ENCODE measurements at regions not wholly inside any gene's neighbourhood (a gene's known extent, or its start where the extent isn't known, plus 50 kb on each side); places are given as distances from the start of the nearest gene placed in this dataset.

GRCh38 chr2:8082840-8083239, 599.0 kb upstream of the ID2 start:
- Histone ChIP-seq H3K36me3 (no peaks in the 10 kb centered on the region), H3K4me3 (no peak overlapping the region), H3K27me3 (no peaks in the 10 kb centered on the region), H3K27ac (no peak overlapping the region), H3K4me1 (no peaks in the 10 kb centered on the region), H3K9me3 (no peaks in the 10 kb centered on the region)
- 80 to 90% methylated on average over 4 of the region's 4 CpGs for WGBS, 2 donors
- ATAC-seq (no peak), DNase-seq (no peak), FAIRE-seq (no peak)
- intact Hi-C loops (cut with DNase I) = no loop called here
- TF ChIP-seq CTCF (IDR thresholded peaks at IDR 0.05) = no peak

DNA sequence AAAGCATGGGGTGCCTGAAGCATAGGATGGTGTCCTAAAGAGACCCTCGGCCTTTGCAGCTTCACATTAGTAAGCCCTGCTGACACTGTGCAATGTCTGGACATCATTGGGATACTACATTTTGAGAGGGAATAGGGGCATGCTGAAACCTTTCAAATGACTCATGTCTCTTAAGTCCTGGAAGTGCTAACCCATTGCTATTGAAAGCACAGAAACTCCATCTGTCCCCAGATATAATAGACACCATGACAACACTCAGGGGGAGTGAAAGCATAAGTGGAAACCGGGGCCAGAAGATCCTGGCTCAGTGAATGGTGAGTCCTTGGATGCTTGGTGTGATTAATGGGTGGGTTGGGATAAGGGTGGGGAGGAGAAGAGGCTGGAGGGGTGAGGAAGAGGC, 595.5 kb upstream of the ID2 start:
- Histone ChIP-seq H3K27ac (no peak overlapping the region), H3K27me3 (no peaks in the 10 kb centered on the region), H3K4me1 (no peaks in the 10 kb centered on the region), H3K36me3 (no peaks in the 10 kb centered on the region), H3K9me3 (no peaks in the 10 kb centered on the region), H3K4me3 (no peak overlapping the region)
- no peak for TF ChIP-seq CTCF (IDR thresholded peaks at IDR 0.05)
- WGBS, 2 donors = 84% methylated on average over 2 of the region's 2 CpGs
- no peak for DNase-seq
- no peak for FAIRE-seq
- no peak for ATAC-seq
- intact Hi-C loops (cut with DNase I) = no loop called here

DNA sequence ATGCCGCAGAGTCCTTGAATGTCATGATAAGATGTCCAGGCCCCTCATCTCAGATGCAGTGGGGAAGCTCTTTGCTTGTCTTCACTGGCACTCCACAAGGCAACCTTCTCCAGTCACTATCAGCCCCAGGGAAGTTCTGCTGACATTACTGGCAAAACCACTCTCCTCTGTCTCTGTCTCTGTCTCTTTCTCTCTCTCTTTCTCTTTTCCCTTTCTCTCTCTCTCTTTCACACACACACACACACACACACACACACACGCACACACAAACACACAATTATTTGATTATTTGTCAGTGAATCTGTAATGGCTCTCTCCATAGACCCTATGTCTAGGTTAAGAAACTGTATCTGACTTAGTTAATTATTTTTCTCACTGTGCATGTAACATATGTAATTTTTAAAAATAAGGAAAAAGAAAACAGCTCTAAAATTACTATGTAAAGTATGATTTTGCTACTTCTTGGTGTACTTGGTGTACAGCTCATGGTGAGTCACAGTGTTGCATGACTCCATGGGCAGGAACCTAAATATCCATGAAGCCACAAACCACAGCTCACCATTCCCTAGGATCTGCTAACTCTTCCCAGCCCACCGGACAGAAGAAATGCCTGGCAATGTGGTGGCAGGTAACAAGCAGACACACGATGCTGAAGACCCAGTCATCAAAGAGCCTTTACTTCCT, 594.9 kb upstream of the ID2 start:
- no peaks in the 10 kb centered on the region for H3K4me1 ChIP-seq
- H3K27me3 ChIP-seq = no peaks in the 10 kb centered on the region
- H3K36me3 ChIP-seq = no peaks in the 10 kb centered on the region
- TF ChIP-seq CTCF (IDR thresholded peaks at IDR 0.05) = no peak
- no peak for DNase-seq
- H3K9me3 ChIP-seq = no peaks in the 10 kb centered on the region
- ATAC-seq = peak in 2 of 4 donors; percentile 33 to 43
- no peak overlapping the region for H3K4me3 ChIP-seq
- FAIRE-seq = no peak
- H3K27ac ChIP-seq = no peak overlapping the region
- intact Hi-C loops (cut with DNase I) = no loop called here
- WGBS, 2 donors = 73 to 88% methylated on average over 4 of the region's 4 CpGs

GRCh38 chr2:8087480-8087840, 594.4 kb upstream of the ID2 start:
- Histone ChIP-seq H3K27ac (no peak overlapping the region), H3K4me3 (no peak overlapping the region), H3K4me1 (no peaks in the 10 kb centered on the region), H3K9me3 (no peaks in the 10 kb centered on the region), H3K27me3 (no peaks in the 10 kb centered on the region), H3K36me3 (no peaks in the 10 kb centered on the region)
- WGBS, 2 donors = 82 to 94% methylated on average over 3 of the region's 3 CpGs
- ATAC-seq = no peak
- intact Hi-C loops (cut with DNase I) = no loop called here
- TF ChIP-seq CTCF (IDR thresholded peaks at IDR 0.05) = no peak
- no peak for DNase-seq
- no peak for FAIRE-seq

- Histone ChIP-seq H3K27me3 (no peaks in the 10 kb centered on the region), H3K36me3 (no peaks in the 10 kb centered on the region), H3K4me1 (no peaks in the 10 kb centered on the region), H3K9me3 (no peaks in the 10 kb centered on the region), H3K4me3 (no peak overlapping the region), H3K27ac (no peak overlapping the region)
- intact Hi-C loops (cut with DNase I) = no loop called here
- ATAC-seq (no peak), FAIRE-seq (no peak), DNase-seq (no peak)
- TF ChIP-seq CTCF (IDR thresholded peaks at IDR 0.05) = no peak
- WGBS, 2 donors = 93 to 100% methylated on average over 1 of the region's 1 CpG
Measured at GRCh38 chr2:8088810-8089209, 593.0 kb upstream of the ID2 start.
